Activated naive CD8-positive, alpha-beta T cell treated with anti-CD3 and anti-CD28 coated beads, Interleukin-2, amount 10 ng/mL, durations not matched to agents 7 days and 5 days (primary cell): ENCODE measurements at regions not wholly inside any gene's neighbourhood (a gene's known extent, or its start where the extent isn't known, plus 50 kb on each side); places are given as distances from the start of the nearest gene placed in this dataset.

Experiments
- ATAC-seq: fragments of 150-1000 bp; cut with Tn5 transposase; one replicate; pipeline ENCODE4 v1.10.0; 2021; ENCODE audit warnings: low read depth, moderate library complexity
- POLR2A ChIA-PET: fragments of 350-600 bp; sonication (Branson Sonifier 250); formaldehyde crosslinking; loops from one replicate; lab custom pipeline; 2021; ENCODE audit warnings: antibody characterized with exemption; lab: Charles Lee
- DNase-seq: peaks from one replicate; pipeline ENCODE4 v3.0.0; 2021
- H3K27ac Mint-ChIP-seq: one replicate; pipeline ENCODE4 v1.8.0; 2022; ENCODE audit warnings: mild to moderate bottlenecking, mixed read lengths
- H3K27me3 Mint-ChIP-seq: one replicate; pipeline ENCODE4 v1.8.0; 2022; ENCODE audit warnings: mild to moderate bottlenecking, moderate library complexity, mixed read lengths
- H3K36me3 Mint-ChIP-seq: one replicate; pipeline ENCODE4 v1.8.0; 2021; ENCODE audit warnings: mild to moderate bottlenecking, mixed read lengths
- H3K4me1 Mint-ChIP-seq: one replicate; pipeline ENCODE4 v1.8.0; 2021; ENCODE audit warnings: mixed read lengths
- H3K4me3 Mint-ChIP-seq: one replicate; pipeline ENCODE4 v1.8.0; 2022; ENCODE audit warnings: mild to moderate bottlenecking, moderate library complexity, mixed read lengths
- H3K9me3 Mint-ChIP-seq: one replicate; pipeline ENCODE4 v1.8.0; 2021; ENCODE audit warnings: mixed read lengths

DNA sequence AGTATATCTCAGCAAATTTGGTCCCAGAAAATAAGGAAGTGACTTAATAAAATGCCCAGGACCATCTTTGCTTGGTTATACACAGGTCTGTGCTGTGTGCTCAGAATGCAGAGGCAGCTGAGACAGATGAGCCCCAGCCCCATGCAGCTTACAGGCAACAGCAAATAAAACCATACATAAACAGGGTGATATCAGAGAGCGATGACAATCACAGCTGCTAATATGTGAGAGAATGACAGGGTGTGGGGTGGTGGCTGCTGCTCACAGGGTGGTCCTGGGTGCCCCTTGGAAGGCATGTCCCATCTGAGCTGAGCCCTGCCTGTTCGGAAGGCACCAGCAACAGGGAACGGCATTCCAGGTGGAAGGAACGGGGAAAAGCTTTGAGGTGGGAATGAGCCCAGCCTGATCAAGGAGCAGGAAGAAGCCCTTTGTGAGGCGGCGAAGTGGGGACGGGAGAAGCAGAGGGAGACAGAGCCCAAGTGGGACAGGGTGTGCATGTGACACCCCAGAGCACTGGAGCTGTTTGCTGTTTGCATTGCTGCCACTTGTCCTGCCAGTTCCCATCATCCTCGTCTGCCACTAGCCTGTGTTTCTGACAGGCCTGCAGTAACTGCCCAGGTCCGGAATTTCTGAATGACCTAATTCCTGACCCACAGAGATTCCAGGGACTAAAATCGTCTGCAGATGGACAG lies 150.5 kb downstream of the KATNIP start:
- H3K9me3 Mint-ChIP-seq: no peaks in the 10 kb centered on the region
- no peaks in the 10 kb centered on the region for H3K27me3 Mint-ChIP-seq
- no peaks in the 10 kb centered on the region for H3K36me3 Mint-ChIP-seq
- DNase-seq (no peak), ATAC-seq (no peak)
- no peak overlapping the region for H3K27ac Mint-ChIP-seq
- H3K4me3 Mint-ChIP-seq: no peak overlapping the region
- H3K4me1 Mint-ChIP-seq: no peaks in the 10 kb centered on the region
- POLR2A ChIA-PET: no interaction called here

DNA sequence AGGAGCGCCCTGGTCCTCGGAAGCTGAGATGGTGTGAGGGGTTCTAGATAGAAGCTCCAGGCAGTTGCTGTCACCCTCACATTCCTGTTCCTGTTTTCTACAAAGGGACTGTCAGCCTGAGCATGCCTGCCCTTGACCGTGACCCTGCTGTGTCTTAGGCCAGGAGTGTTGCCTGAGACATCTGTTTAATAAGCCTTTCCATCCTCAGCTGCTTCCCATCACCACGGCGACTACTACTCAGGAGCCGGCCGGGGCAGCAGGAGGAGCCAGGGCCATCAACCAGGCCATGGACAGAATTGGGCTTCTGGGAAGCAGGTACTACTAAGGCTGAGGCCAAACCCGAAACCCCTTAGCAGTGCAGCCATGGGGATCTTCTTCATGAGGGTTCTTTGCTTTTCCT lies 151.4 kb downstream of the KATNIP start:
- Mint-ChIP-seq H3K27ac (no peak overlapping the region), H3K27me3 (no peaks in the 10 kb centered on the region), H3K36me3 (no peaks in the 10 kb centered on the region), H3K4me3 (no peak overlapping the region), H3K9me3 (no peaks in the 10 kb centered on the region), H3K4me1 (no peaks in the 10 kb centered on the region)
- POLR2A ChIA-PET: no interaction called here
- ATAC-seq (no peak), DNase-seq (no peak)

DNA sequence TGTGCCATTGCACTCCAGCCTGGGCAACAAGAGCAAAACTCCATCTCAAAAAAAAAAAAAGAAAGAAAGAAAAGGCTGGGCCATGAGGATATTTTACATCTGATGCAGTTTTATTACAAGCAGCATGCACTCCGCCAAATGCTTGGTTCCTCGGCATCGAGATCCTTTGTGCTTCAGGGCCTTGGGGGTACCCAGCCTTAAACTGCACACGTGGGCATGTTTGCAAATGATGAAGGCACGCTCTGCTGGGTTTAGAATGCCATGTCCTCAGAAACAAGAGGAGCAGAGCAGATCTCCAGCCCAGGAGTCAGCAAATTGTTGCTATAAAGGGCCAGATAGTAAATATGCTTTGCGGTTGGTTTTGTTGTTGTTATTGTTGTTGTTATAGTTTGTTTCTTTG lies 153.2 kb downstream of the KATNIP start:
- no peaks in the 10 kb centered on the region for H3K9me3 Mint-ChIP-seq
- ATAC-seq (no peak), DNase-seq (no peak)
- H3K4me3 Mint-ChIP-seq: no peak overlapping the region
- H3K36me3 Mint-ChIP-seq: no peaks in the 10 kb centered on the region
- no peak overlapping the region for H3K27ac Mint-ChIP-seq
- H3K27me3 Mint-ChIP-seq: no peaks in the 10 kb centered on the region
- POLR2A ChIA-PET: no interaction called here
- no peaks in the 10 kb centered on the region for H3K4me1 Mint-ChIP-seq

DNA sequence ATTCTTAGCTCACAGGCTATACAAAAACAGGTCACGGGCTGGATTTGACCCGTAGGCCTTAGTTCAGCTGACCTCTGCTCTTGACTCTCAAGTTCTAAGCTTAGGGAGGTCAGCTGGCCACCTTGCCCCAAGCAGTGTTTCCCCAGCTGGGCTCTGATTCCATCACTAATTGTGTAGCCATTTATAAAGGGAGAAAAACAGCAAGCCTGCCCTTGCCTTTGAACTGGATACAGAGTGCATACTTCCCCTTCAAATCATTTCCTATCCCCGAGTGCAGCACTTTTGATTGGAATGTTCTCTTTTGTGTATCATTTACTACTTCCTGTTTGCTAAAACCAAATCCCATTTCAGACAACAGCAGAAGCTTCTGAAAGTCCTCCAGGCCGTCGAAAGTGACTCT lies 153.6 kb downstream of the KATNIP start:
- POLR2A ChIA-PET: no interaction called here

DNA sequence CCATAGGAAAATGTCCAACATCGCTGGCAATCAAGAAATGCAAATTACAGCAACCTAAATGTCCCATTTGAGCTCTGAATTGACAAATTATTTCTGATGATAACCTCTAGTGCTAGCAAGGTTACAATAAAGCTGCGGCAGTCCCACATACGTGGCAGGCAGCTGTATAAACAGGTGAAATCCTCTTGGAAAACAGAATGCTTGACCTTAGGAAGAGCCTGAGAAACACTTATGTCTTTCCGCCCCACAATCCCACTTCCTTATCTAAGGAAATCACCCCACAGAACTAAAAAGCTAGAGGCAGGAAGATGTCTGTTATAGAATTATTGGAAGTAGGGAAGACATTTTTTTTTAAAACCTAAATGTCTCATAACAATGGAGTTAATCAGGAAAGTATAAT lies 154.3 kb downstream of the KATNIP start:
- no peak for DNase-seq
- no peak overlapping the region for H3K4me3 Mint-ChIP-seq

More for the DNA sequence above, 153.6 kb downstream of the KATNIP start:
- DNase-seq: no peak
- ATAC-seq: no peak
- Mint-ChIP-seq H3K36me3 (no peaks in the 10 kb centered on the region), H3K27me3 (no peaks in the 10 kb centered on the region), H3K27ac (no peak overlapping the region), H3K4me3 (no peak overlapping the region), H3K9me3 (no peaks in the 10 kb centered on the region), H3K4me1 (no peaks in the 10 kb centered on the region)

DNA sequence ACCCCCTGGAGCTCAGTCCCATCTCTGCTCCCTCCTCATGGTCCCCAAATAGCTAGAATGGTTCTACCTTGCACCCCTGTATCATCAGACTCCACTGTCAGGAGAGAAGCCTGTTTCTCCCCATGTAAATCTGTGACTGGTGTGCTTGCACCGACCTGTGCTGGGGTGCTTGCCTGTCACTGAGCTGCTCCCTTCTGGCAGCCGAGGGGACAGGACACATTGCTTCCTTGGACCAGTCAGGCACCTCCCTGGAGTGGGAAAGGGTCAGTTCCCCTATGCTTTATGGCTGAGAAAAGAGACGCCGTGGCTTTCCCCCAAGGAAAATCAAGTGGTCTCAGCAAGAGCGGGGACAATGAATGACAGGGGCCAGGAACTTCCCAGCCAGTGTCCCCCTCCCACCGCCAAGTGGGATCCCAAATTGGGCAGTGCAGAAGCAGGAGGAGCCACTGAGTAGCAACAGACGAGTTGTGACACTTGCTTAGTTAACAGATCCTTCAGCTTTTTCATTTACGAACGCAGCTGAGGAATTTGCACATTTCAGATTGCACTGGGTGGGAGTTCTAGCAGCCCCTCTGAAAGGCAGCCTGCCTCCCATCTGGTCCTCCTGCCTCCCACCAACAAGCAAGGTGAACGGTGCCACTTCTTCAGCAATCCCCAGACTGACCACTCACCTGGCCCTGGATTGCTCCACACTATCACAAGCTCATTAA lies 156.4 kb downstream of the KATNIP start:
- no peaks in the 10 kb centered on the region for H3K27me3 Mint-ChIP-seq
- no peaks in the 10 kb centered on the region for H3K36me3 Mint-ChIP-seq
- ATAC-seq (no peak), DNase-seq (no peak)
- H3K4me3 Mint-ChIP-seq: no peak overlapping the region
- no peaks in the 10 kb centered on the region for H3K4me1 Mint-ChIP-seq
- no peak overlapping the region for H3K27ac Mint-ChIP-seq
- H3K9me3 Mint-ChIP-seq: no peaks in the 10 kb centered on the region
- POLR2A ChIA-PET: no interaction called here

More for the DNA sequence above, 154.3 kb downstream of the KATNIP start:
- H3K27ac Mint-ChIP-seq: no peak overlapping the region
- H3K9me3 Mint-ChIP-seq: no peaks in the 10 kb centered on the region
- H3K27me3 Mint-ChIP-seq: no peaks in the 10 kb centered on the region
- ATAC-seq: no peak
- H3K36me3 Mint-ChIP-seq: no peaks in the 10 kb centered on the region
- POLR2A ChIA-PET: no interaction called here
- no peaks in the 10 kb centered on the region for H3K4me1 Mint-ChIP-seq

DNA sequence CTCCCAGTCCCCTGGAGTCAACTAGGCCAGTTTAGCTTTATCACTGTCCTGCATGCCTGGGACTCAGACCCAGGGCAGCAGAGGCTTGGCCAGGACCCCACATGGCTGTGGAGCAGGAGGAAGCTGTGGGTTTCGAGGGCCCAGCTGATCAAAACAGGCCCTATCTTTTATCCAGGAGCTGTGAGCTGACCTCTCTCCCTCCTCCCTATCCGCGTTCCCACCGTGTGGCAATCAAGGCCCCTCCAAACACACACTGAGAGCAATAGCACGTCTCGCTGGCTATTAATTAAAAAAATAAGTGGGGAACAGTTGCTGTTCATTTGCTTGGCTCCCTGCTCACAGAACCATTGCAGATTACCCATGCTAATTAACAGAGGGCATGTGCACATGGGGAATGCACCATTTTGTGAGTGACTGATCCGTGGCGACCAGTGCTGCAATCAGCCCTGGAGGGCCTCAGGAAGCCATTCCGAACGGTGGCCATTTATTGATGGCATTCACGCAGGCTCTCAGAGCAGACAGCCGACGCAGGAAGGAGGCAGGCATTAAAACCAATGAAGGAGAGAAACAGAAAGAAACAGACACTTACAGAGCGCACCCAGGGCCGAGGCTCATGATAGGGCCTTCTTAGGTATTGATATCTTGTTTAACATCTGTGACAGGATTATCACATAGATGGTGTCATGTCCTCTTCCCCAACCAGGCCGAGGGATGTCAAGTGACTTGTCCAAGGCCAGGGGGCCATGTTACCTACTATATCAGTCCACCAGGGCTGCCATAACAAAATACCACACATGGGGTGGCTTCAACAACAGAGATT lies 157.1 kb downstream of the KATNIP start:
- DNase-seq (no peak), ATAC-seq (no peak)
- Mint-ChIP-seq H3K36me3 (no peaks in the 10 kb centered on the region), H3K27ac (no peak overlapping the region), H3K27me3 (no peaks in the 10 kb centered on the region), H3K4me1 (no peaks in the 10 kb centered on the region), H3K4me3 (no peak overlapping the region), H3K9me3 (no peaks in the 10 kb centered on the region)
- POLR2A ChIA-PET: no interaction called here

DNA sequence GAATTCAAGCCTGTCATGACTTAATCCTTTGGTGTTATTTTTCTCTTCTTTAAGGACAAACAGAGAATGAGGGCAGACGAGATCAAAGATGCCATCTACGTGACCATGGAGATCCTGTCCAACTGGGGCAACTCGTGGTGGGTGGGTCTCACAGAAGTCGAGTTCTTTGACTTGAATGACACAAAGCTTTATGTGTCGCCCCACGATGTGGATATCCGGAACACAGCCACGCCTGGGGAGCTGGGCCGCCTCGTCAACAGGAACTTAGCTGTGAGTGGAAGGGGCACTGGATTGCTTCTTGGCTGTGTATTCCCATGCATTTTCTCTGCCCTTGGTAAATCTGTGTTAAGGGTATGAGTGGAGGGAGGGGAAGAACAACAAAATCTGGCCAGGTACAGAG lies 158.7 kb downstream of the KATNIP start:
- ATAC-seq (no peak), DNase-seq (no peak)
- Mint-ChIP-seq H3K4me3 (no peak overlapping the region), H3K27ac (no peak overlapping the region), H3K4me1 (no peaks in the 10 kb centered on the region), H3K36me3 (no peaks in the 10 kb centered on the region), H3K9me3 (no peaks in the 10 kb centered on the region), H3K27me3 (no peaks in the 10 kb centered on the region)
- POLR2A ChIA-PET: no interaction called here

DNA sequence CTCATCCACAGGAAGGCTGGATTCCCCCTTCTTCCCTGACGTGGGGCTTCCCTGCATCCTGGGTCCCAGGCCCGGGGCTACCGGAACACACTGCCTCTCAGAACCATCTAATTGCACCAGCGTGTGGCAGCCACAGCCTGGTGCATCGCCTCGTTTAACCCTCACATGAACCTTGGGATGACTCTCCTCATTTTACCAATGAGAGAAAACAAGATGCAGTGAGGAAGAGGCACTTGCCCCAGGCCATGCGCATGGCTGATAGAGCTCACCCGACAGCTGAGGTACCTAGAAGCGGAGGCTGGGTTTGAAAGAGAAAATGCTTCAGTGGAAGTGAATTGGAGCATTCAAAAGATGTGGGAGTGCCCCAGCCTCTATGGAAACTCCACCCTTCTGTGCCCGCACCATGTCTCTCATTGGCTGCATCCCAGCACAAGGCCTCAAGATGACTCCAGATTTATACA lies 162.3 kb downstream of the KATNIP start:
- Mint-ChIP-seq H3K27me3 (no peaks in the 10 kb centered on the region), H3K36me3 (no peaks in the 10 kb centered on the region), H3K9me3 (no peaks in the 10 kb centered on the region), H3K4me1 (no peaks in the 10 kb centered on the region), H3K27ac (no peak overlapping the region), H3K4me3 (no peak overlapping the region)
- DNase-seq: no peak
- ATAC-seq: no peak
- POLR2A ChIA-PET: no interaction called here

DNA sequence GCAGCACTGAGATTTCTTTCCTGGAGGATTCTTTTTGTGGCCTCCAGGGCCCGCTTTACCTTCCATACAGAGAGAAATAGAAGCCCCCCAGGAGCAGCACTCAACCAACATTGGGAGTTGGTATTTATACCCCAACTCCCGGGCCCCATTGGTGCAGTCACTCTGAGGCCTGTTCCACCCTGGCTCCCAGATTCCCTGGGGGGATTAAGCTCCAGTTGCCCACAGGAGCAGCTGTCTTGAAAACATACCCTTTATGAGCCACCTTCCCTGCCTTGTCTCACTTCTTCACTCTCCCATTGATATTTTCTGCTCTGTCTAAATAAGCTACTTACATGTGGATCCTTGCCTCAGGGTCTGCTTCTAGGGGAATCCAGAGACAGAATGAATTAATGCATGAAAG lies 167.8 kb downstream of the KATNIP start:
- Mint-ChIP-seq H3K36me3 (no peaks in the 10 kb centered on the region), H3K27ac (no peak overlapping the region), H3K27me3 (no peaks in the 10 kb centered on the region), H3K9me3 (no peaks in the 10 kb centered on the region), H3K4me1 (no peaks in the 10 kb centered on the region), H3K4me3 (no peak overlapping the region)
- DNase-seq (no peak), ATAC-seq (no peak)
- POLR2A ChIA-PET: no interaction called here

DNA sequence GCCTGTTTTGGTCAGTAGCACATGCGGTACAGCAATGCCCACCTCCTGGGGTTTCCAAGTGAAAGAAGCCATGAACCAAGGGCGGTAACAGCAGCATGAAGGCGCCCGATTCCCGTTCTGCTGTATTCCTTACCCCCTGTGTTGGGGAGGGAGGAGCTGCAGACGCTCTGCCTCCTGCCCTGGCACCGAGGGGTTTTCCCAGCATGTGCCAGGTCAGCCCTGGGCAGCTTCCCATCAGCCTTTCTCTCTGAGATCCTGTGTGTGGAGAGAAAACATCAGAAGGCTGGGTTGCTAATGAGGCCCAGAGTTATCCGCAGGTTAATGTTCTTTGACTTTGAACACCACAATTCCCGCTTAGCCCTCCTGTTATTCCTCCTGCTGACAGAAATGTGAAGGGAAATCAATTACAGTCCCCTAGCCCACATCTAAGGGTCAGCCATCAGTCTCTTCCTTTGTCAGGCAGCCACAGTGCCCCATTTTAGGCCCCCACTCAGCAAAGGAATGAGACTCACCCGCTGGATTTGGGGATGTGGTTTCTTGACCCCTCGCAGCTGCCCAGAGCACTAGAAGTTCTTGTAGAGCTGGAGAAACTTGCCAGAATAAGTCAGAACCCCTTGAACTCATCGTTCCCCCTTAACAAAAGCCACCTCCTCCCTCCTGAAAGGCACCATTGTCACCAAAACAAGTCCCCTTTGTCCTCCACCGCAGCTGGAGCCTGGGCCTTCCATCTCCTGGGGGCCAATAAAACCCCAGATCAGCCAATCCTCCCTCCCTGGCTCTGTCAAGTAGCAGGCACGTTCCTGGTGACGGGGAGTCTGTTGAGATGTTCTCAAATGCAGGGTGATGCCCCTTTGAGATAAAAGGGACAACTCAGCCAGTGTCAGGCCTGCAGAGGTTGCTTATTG lies 168.5 kb downstream of the KATNIP start:
- no peaks in the 10 kb centered on the region for H3K27me3 Mint-ChIP-seq
- POLR2A ChIA-PET: no interaction called here
- H3K36me3 Mint-ChIP-seq: no peaks in the 10 kb centered on the region
- H3K4me1 Mint-ChIP-seq: no peaks in the 10 kb centered on the region
- DNase-seq (no peak), ATAC-seq (no peak)
- H3K4me3 Mint-ChIP-seq: no peak overlapping the region
- H3K9me3 Mint-ChIP-seq: no peaks in the 10 kb centered on the region
- H3K27ac Mint-ChIP-seq: no peak overlapping the region

DNA sequence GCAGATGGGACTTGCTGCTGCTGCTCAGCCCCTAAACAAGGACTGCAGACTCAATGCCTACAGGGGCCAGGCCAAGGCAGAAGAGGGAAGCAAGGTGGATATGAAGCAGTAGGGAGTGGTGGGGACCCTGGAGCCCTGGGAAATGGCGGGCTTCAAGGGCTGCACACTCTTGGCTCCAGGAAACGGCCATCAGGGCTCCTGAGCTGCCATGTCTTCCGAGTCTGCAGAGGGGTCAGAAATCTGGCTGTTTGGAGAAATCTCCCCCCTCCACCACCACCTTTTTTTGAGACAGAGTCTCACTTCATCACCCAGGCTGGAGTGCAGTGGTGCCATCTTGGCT lies 169.1 kb downstream of the KATNIP start:
- Mint-ChIP-seq H3K27ac (no peak overlapping the region), H3K36me3 (no peaks in the 10 kb centered on the region), H3K4me1 (no peaks in the 10 kb centered on the region), H3K9me3 (no peaks in the 10 kb centered on the region), H3K27me3 (no peaks in the 10 kb centered on the region), H3K4me3 (no peak overlapping the region)
- ATAC-seq (no peak), DNase-seq (no peak)
- POLR2A ChIA-PET: no interaction called here
